GM12891 (cell line): ENCODE measurements at regions not wholly inside any gene's neighbourhood (a gene's known extent, or its start where the extent isn't known, plus 50 kb on each side); places are given as distances from the start of the nearest gene placed in this dataset.

ENCODE experiments used
- PAX5 ChIP-seq: IDR thresholded peaks from 2 replicates; pipeline ENCODE4 v1.6.1; 2011; ENCODE audit warnings: low read length, moderate library complexity, mild to moderate bottlenecking; ENCODE audit not compliant: insufficient read depth, severe bottlenecking
- POLR2A ChIP-seq: IDR thresholded peaks from 2 replicates; pipeline ENCODE4 v1.6.1; 2011; ENCODE audit warnings: low read depth, low read length, control low read depth
- POLR2AphosphoS5 ChIP-seq: IDR thresholded peaks from 2 replicates; pipeline ENCODE4 v1.6.1; 2011; ENCODE audit warnings: low read depth, low read length, control low read depth
- POU2F2 ChIP-seq: IDR thresholded peaks from 2 replicates; pipeline ENCODE4 v1.6.1; 2011; ENCODE audit warnings: low read depth, mild to moderate bottlenecking, control low read depth, low read length, moderate library complexity
- SPI1 ChIP-seq: IDR thresholded peaks from 2 replicates; pipeline ENCODE4 v1.6.1; 2011; ENCODE audit warnings: low read depth, low read length, control low read depth
- TAF1 ChIP-seq: IDR thresholded peaks from 2 replicates; pipeline ENCODE4 v1.6.1; 2011; ENCODE audit warnings: low read depth, low read length, control low read depth

DNA sequence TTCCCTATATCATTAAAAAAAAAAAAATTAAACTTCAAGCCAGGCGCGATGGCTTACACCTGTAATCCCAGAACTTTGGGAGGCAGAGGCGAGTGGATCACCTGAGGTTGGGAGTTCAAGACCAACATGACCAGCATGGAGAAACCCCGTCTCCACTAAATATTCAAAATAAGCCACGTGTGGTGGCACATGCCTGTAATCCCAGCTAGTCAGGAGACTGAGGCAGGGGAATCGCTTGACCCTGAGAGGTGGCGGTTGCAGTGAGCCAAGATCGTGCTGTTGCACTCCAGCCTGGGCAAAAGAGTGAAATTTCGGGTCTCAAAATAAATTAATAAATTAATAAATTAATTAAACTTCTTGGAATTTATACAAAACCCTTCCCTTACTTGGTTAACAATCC lies 358.6 kb upstream of the CDH9 start:
- TF ChIP-seq POLR2A (no peak), POLR2AphosphoS5 (no peak), PAX5 (no peak), POU2F2 (no peak), SPI1 (no peak), TAF1 (no peak)
